H9 (cell line): ENCODE measurements at regions not wholly inside any gene's neighbourhood (a gene's known extent, or its start where the extent isn't known, plus 50 kb on each side); places are given as distances from the start of the nearest gene placed in this dataset.
A peak's percentile ranks its signal among the peaks of the same experiment; 100 is the strongest.

Experiments used
- DNase-seq: peaks from one replicate; pipeline ENCODE4 v3.0.0-alpha.2; 2017
- H2AFZ ChIP-seq: one replicate; pipeline ENCODE4 v1.6.1; 2013; ENCODE audit warnings: mild to moderate bottlenecking, low read length, control low read depth, moderate library complexity
- H2AK5ac ChIP-seq: 2 replicates; pipeline ENCODE4 v1.6.1; 2013; ENCODE audit warnings: low read length, control low read depth, mixed read lengths; ENCODE audit not compliant: insufficient read length
- H2BK120ac ChIP-seq: one replicate; pipeline ENCODE4 v1.6.1; 2013; ENCODE audit warnings: low read depth, mild to moderate bottlenecking, low read length, control low read depth, inconsistent platforms; ENCODE audit not compliant: poor library complexity, severe bottlenecking
- H2BK12ac ChIP-seq: 2 replicates; pipeline ENCODE4 v1.6.1; 2013; ENCODE audit warnings: low read length, control low read depth, mixed read lengths, low read depth; ENCODE audit not compliant: insufficient read length
- H2BK15ac ChIP-seq: 2 replicates; pipeline ENCODE4 v1.6.1; 2013; ENCODE audit warnings: low read depth, low read length, control low read depth
- H2BK20ac ChIP-seq: one replicate; pipeline ENCODE4 v1.6.1; 2013; ENCODE audit warnings: low read depth, mild to moderate bottlenecking, low read length, control low read depth, inconsistent platforms; ENCODE audit not compliant: poor library complexity, severe bottlenecking
- H2BK5ac ChIP-seq: 2 replicates; pipeline ENCODE4 v1.6.1; 2013; ENCODE audit warnings: low read length, control low read depth, mixed read lengths; ENCODE audit not compliant: insufficient read length
- H3K14ac ChIP-seq: 2 replicates; pipeline ENCODE4 v1.6.1; 2013; ENCODE audit warnings: low read length, control low read depth; ENCODE audit not compliant: insufficient read depth
- H3K18ac ChIP-seq: 2 replicates; pipeline ENCODE4 v1.6.1; 2013; ENCODE audit warnings: low read depth, mild to moderate bottlenecking, mixed read lengths, low read length, control low read depth; ENCODE audit not compliant: insufficient read length
- H3K23ac ChIP-seq: 2 replicates; pipeline ENCODE4 v1.6.1; 2013; ENCODE audit warnings: low read length, control low read depth, mixed read lengths, low read depth; ENCODE audit not compliant: insufficient read length
- H3K23me2 ChIP-seq: 2 replicates; pipeline ENCODE4 v1.6.1; 2013; ENCODE audit warnings: low read depth, mild to moderate bottlenecking, mixed read lengths, low read length, control low read depth; ENCODE audit not compliant: insufficient read length, poor library complexity, severe bottlenecking
- H3K27ac ChIP-seq: 2 replicates; pipeline ENCODE4 v1.5.1; 2013; ENCODE audit warnings: low read length, control low read depth, mixed read lengths, low read depth; ENCODE audit not compliant: insufficient read length
- H3K27me3 ChIP-seq: 2 replicates; pipeline ENCODE4 v1.6.1; 2013; ENCODE audit warnings: low read length, control low read depth, inconsistent platforms; ENCODE audit not compliant: insufficient read depth
- H3K4ac ChIP-seq: 2 replicates; pipeline ENCODE4 v1.6.1; 2013; ENCODE audit warnings: low read depth, mild to moderate bottlenecking, control low read depth, inconsistent platforms, low read length, moderate library complexity
- H3K4me1 ChIP-seq: 2 replicates; pipeline ENCODE4 v1.6.1; 2013; ENCODE audit warnings: low read length, control low read depth, inconsistent platforms; ENCODE audit not compliant: insufficient read depth
- H3K4me2 ChIP-seq: 2 replicates; pipeline ENCODE4 v1.6.1; 2013; ENCODE audit warnings: low read length, control low read depth, mixed read lengths; ENCODE audit not compliant: insufficient read length, insufficient read depth
- H3K56ac ChIP-seq: 2 replicates; pipeline ENCODE4 v1.6.1; 2013; ENCODE audit warnings: low read depth, mild to moderate bottlenecking, mixed read lengths, low read length, control low read depth; ENCODE audit not compliant: insufficient read length
- H3K79me1 ChIP-seq: 2 replicates; pipeline ENCODE4 v1.6.1; 2013; ENCODE audit warnings: low read depth, mild to moderate bottlenecking, moderate library complexity, low read length, control low read depth, inconsistent platforms; ENCODE audit not compliant: insufficient read depth, poor library complexity, severe bottlenecking
- H3K79me2 ChIP-seq: 2 replicates; pipeline ENCODE4 v1.6.1; 2013; ENCODE audit warnings: low read length, control low read depth, inconsistent platforms; ENCODE audit not compliant: insufficient read depth
- H3K9ac ChIP-seq: 2 replicates; pipeline ENCODE4 v1.6.1; 2013; ENCODE audit warnings: low read length, control low read depth, mixed read lengths; ENCODE audit not compliant: insufficient read length; ENCODE audit errors: extremely low read depth
- H3K9me3 ChIP-seq: one replicate; pipeline ENCODE4 v1.6.1; 2013; ENCODE audit warnings: low read depth, low read length, inconsistent platforms; ENCODE audit not compliant: control insufficient read depth
- H3T11ph ChIP-seq: one replicate; pipeline ENCODE4 v1.6.1; 2013; ENCODE audit warnings: mild to moderate bottlenecking, low read length, control low read depth, inconsistent platforms
- H4K20me1 ChIP-seq: one replicate; pipeline ENCODE4 v1.6.1; 2013; ENCODE audit not compliant: control insufficient read depth, insufficient read length, insufficient read depth
- H4K5ac ChIP-seq: 2 replicates; pipeline ENCODE4 v1.6.1; 2013; ENCODE audit warnings: low read depth, mild to moderate bottlenecking, mixed read lengths, low read length, control low read depth; ENCODE audit not compliant: insufficient read length
- H4K8ac ChIP-seq: replicated peaks from 2 replicates; pipeline ENCODE4 v1.6.1; 2013; ENCODE audit warnings: low read length, control low read depth, mixed read lengths, low read depth; ENCODE audit not compliant: insufficient read length
- H4K91ac ChIP-seq: 2 replicates; pipeline ENCODE4 v1.6.1; 2013; ENCODE audit warnings: low read depth, mild to moderate bottlenecking, moderate library complexity, mixed read lengths, low read length, control low read depth; ENCODE audit not compliant: insufficient read length
- H3K27ac Mint-ChIP-seq, 3 experiments: 2 replicates in 2 of 3; 3 replicates in 1 of 3; pipeline ENCODE4 v1.8.0; 2020 to 2021; ENCODE audit warnings: mixed read lengths in 3 of 3, mild to moderate bottlenecking in 1 of 3, moderate library complexity in 1 of 3
- H3K27me3 Mint-ChIP-seq: 2 replicates; pipeline ENCODE4 v1.8.0; 2021; ENCODE audit warnings: low read depth, mild to moderate bottlenecking, moderate library complexity, mixed read lengths
- H3K36me3 Mint-ChIP-seq, 3 experiments: 2 replicates in 2 of 3; 3 replicates in 1 of 3; pipeline ENCODE4 v1.8.0; 2020 to 2021; ENCODE audit warnings: low read depth in 3 of 3, mixed read lengths in 3 of 3; ENCODE audit not compliant: insufficient read depth in 1 of 3
- H3K4me1 Mint-ChIP-seq, 2 experiments: 2 replicates each; pipeline ENCODE4 v1.8.0; 2020; ENCODE audit warnings: mixed read lengths in 2 of 2
- H3K4me3 Mint-ChIP-seq, 2 experiments: 2 replicates in 1 of 2; 3 replicates in 1 of 2; pipeline ENCODE4 v1.8.0; 2020 to 2021; ENCODE audit warnings: mild to moderate bottlenecking in 2 of 2, mixed read lengths in 2 of 2, moderate library complexity in 1 of 2
- H3K9me3 Mint-ChIP-seq, 2 experiments: 2 replicates in 1 of 2; 3 replicates in 1 of 2; pipeline ENCODE4 v1.8.0; 2020; ENCODE audit warnings: mild to moderate bottlenecking in 2 of 2, mixed read lengths in 2 of 2, moderate library complexity in 1 of 2
- CTCF ChIP-seq: fragments of 200-600 bp; sonication (generic); conservative IDR thresholded peaks from 3 replicates; pipeline ENCODE4 v1.8.0; 2021; ENCODE audit warnings: antibody characterized with exemption, mild to moderate bottlenecking
- WGBS: extraction: QIAGEN DNeasy Blood & Tissue Kit; methylation state at CpG from one replicate; pipeline ENCODE4 v1.1.7; 2013; ENCODE audit warnings: missing lambda C conversion rate, low lambda C conversion rate, mixed read lengths; ENCODE audit not compliant: insufficient read length; ENCODE audit errors: extremely low coverage; 5-methylcytosine and 5-hydroxymethylcytosine counted together

GRCh38 chr2:81389203-81389602 is 1084.7 kb upstream of the LRRTM1 start:
- Histone ChIP-seq H3K27me3 (no peaks in the 10 kb centered on the region), H2BK15ac (no peak overlapping the region), H3K9ac (no peak overlapping the region), H4K91ac (no peak overlapping the region), H3K4me1 (no peaks in the 10 kb centered on the region), H4K20me1 (no peaks in the 10 kb centered on the region), H4K5ac (no peak overlapping the region), H3K23me2 (no peaks in the 10 kb centered on the region), H2BK120ac (no peak overlapping the region), H2AFZ (no peak overlapping the region), H2BK20ac (no peak overlapping the region), H3K4ac (no peak overlapping the region), H3K23ac (no peak overlapping the region), H3K56ac (no peak overlapping the region), H3K14ac (no peak overlapping the region), H4K8ac (no peak overlapping the region), H2BK5ac (no peak overlapping the region), H3K79me1 (no peaks in the 10 kb centered on the region), H2AK5ac (no peak overlapping the region), H3K4me2 (no peak overlapping the region), H2BK12ac (no peak overlapping the region), H3T11ph (no peak overlapping the region), H3K27ac (no peak overlapping the region), H3K18ac (no peak overlapping the region), H3K79me2 (no peaks in the 10 kb centered on the region), H3K9me3 (no peaks in the 10 kb centered on the region)
- H3K27me3 Mint-ChIP-seq, result no peaks in the 10 kb centered on the region; the same call in 1 of the 2 replicates
- no CpG with 5 or more reads among the region's 3 CpGs for WGBS
- no peak for DNase-seq
- H3K4me1 Mint-ChIP-seq, result peaks cover 12 to 13% of the 10 kb centered on the region in 2 experiments
- H3K4me3 Mint-ChIP-seq, result no peak overlapping the region
- no peak overlapping the region for H3K27ac Mint-ChIP-seq
- peaks cover 15 to 18% of the 10 kb centered on the region in 2 experiments for H3K9me3 Mint-ChIP-seq
- peaks cover 0 to 24% (median 5%) of the 10 kb centered on the region in 3 experiments; a peak in 6 of 7 replicates for H3K36me3 Mint-ChIP-seq
- peak; percentile 57 for TF ChIP-seq CTCF
